WTC11 (cell line): ENCODE measurements at regions not wholly inside any gene's neighbourhood (a gene's known extent, or its start where the extent isn't known, plus 50 kb on each side); places are given as distances from the start of the nearest gene placed in this dataset.
"Not testable (repeated sequence)": the region's sequence is repeated elsewhere in the genome, so short reads cannot be mapped to it uniquely, and the experiment has no call there.

Source experiments
- ATAC-seq: fragments of 200-7000 bp; cut with Tn5 transposase; 2 replicates; pipeline ENCODE4 v1.10.0; 2021; ENCODE audit warnings: mild to moderate bottlenecking, moderate library complexity
- CTCF ChIA-PET: fragments of 300-600 bp; sonication (Branson Sonifier 250); formaldehyde crosslinking; loops from one replicate; lab custom pipeline; 2021; ENCODE audit warnings: antibody characterized with exemption; lab: Charles Lee
- POLR2A ChIA-PET: fragments of 350-600 bp; sonication (Branson Sonifier 250); formaldehyde crosslinking; loops from one replicate; lab custom pipeline; 2021; ENCODE audit warnings: antibody characterized with exemption; lab: Charles Lee
- DNase-seq: peaks from one replicate; pipeline ENCODE4 v3.0.0; 2021; ENCODE audit warnings: low spot score
- H3K27ac Mint-ChIP-seq: 2 replicates; pipeline ENCODE4 v1.8.0; 2021; ENCODE audit warnings: mixed read lengths
- H3K27me3 Mint-ChIP-seq: 2 replicates; pipeline ENCODE4 v1.8.0; 2021; ENCODE audit warnings: low read depth, mild to moderate bottlenecking, moderate library complexity, mixed read lengths
- H3K36me3 Mint-ChIP-seq: 2 replicates; pipeline ENCODE4 v1.8.0; 2021; ENCODE audit warnings: mixed read lengths
- H3K4me1 Mint-ChIP-seq: 2 replicates; pipeline ENCODE4 v1.8.0; 2022; ENCODE audit warnings: mixed read lengths
- H3K4me3 Mint-ChIP-seq: 2 replicates; pipeline ENCODE4 v1.8.0; 2021; ENCODE audit warnings: mild to moderate bottlenecking, moderate library complexity, mixed read lengths
- H3K9me3 Mint-ChIP-seq: 2 replicates; pipeline ENCODE4 v1.8.0; 2021; ENCODE audit warnings: mixed read lengths
- ATF1 ChIP-seq: sonication (generic); formaldehyde crosslinking; IDR thresholded peaks from 2 replicates; pipeline ENCODE4 v1.8.1; 2023; ENCODE audit warnings: mild to moderate bottlenecking, moderate library complexity, missing genetic modification reagents
- ATF2 ChIP-seq: sonication (generic); formaldehyde crosslinking; IDR thresholded peaks from 2 replicates; pipeline ENCODE4 v1.8.1; 2022; ENCODE audit warnings: low read depth, missing genetic modification reagents, borderline replicate concordance
- CREB1 ChIP-seq: sonication (generic); formaldehyde crosslinking; IDR thresholded peaks from 2 replicates; pipeline ENCODE4 v1.8.0; 2023; ENCODE audit warnings: mild to moderate bottlenecking, missing genetic modification reagents
- ELF4 ChIP-seq: sonication (generic); formaldehyde crosslinking; IDR thresholded peaks from 2 replicates; pipeline ENCODE4 v1.8.1; 2022; ENCODE audit warnings: low read depth, mild to moderate bottlenecking, moderate library complexity, missing genetic modification reagents
- ERG ChIP-seq: fragments of 250-450 bp; sonication (Bioruptor Pico); IDR thresholded peaks from 2 replicates; pipeline ENCODE4 v1.8.0; 2021; ENCODE audit warnings: mild to moderate bottlenecking
- FOXJ3 ChIP-seq: sonication (generic); formaldehyde crosslinking; IDR thresholded peaks from 2 replicates; pipeline ENCODE4 v1.9.0; 2021; ENCODE audit warnings: missing genetic modification reagents, mild to moderate bottlenecking, borderline replicate concordance
- GTF2I ChIP-seq: fragments of 250-450 bp; sonication (Bioruptor Pico); conservative IDR thresholded peaks from 2 replicates; pipeline ENCODE4 v1.4.0; 2021; ENCODE audit warnings: mild to moderate bottlenecking
- HMGA2 ChIP-seq: fragments of 250-450 bp; sonication (Bioruptor Pico); IDR thresholded peaks from 2 replicates; pipeline ENCODE4 v1.4.0; 2021; ENCODE audit warnings: mild to moderate bottlenecking, moderate library complexity
- JAZF1 ChIP-seq: fragments of 250-450 bp; sonication (Bioruptor Pico); IDR thresholded peaks from 2 replicates; pipeline ENCODE4 v1.9.0; 2021; ENCODE audit warnings: moderate library complexity, mild to moderate bottlenecking, inconsistent platforms
- MAX ChIP-seq: sonication (generic); formaldehyde crosslinking; IDR thresholded peaks from 2 replicates; pipeline ENCODE4 v1.8.0; 2022; ENCODE audit warnings: mild to moderate bottlenecking, missing genetic modification reagents
- MYBL2 ChIP-seq: sonication (generic); formaldehyde crosslinking; IDR thresholded peaks from 2 replicates; pipeline ENCODE4 v1.8.1; 2023; ENCODE audit warnings: mild to moderate bottlenecking, moderate library complexity, missing genetic modification reagents
- NR1H2 ChIP-seq: sonication (generic); formaldehyde crosslinking; IDR thresholded peaks from 2 replicates; pipeline ENCODE4 v1.9.0; 2021; ENCODE audit warnings: mild to moderate bottlenecking, moderate library complexity, missing genetic modification reagents
- PRDM15 ChIP-seq: sonication (generic); formaldehyde crosslinking; IDR thresholded peaks from 2 replicates; pipeline ENCODE4 v1.8.0; 2022; ENCODE audit warnings: missing genetic modification reagents
- TP53 ChIP-seq: sonication (generic); formaldehyde crosslinking; IDR thresholded peaks from 2 replicates; pipeline ENCODE4 v1.8.1; 2023; ENCODE audit warnings: mild to moderate bottlenecking, missing genetic modification reagents
- ZBTB21 ChIP-seq: sonication (generic); formaldehyde crosslinking; IDR thresholded peaks from 2 replicates; pipeline ENCODE4 v1.8.1; 2023; ENCODE audit warnings: mild to moderate bottlenecking, missing genetic modification reagents, borderline replicate concordance
- ZNF121 ChIP-seq: sonication (generic); formaldehyde crosslinking; IDR thresholded peaks from 2 replicates; pipeline ENCODE4 v1.8.0; 2023; ENCODE audit warnings: missing genetic modification reagents
- ZNF232 ChIP-seq: sonication (generic); formaldehyde crosslinking; IDR thresholded peaks from 2 replicates; pipeline ENCODE4 v1.8.0; 2022; ENCODE audit warnings: mild to moderate bottlenecking, missing genetic modification reagents
- ZNF263 ChIP-seq: sonication (generic); formaldehyde crosslinking; IDR thresholded peaks from 2 replicates; pipeline ENCODE4 v1.8.1; 2022; ENCODE audit warnings: low read depth, mild to moderate bottlenecking, moderate library complexity, missing genetic modification reagents
- ZNF317 ChIP-seq: sonication (generic); formaldehyde crosslinking; IDR thresholded peaks from 2 replicates; pipeline ENCODE4 v1.8.1; 2023; ENCODE audit warnings: low read depth, mild to moderate bottlenecking, moderate library complexity, missing genetic modification reagents, borderline replicate concordance

GRCh38 chr4:102405821-102406401, 60.6 kb upstream of the SLC39A8 start:
- no peaks in the 10 kb centered on the region for H3K27me3 Mint-ChIP-seq
- CTCF ChIA-PET = interaction anchor here (1.3 kb wide), 1 partner anchor 25 kb away, joined by 6 read pairs; no protein-coding TSS in a partner anchor
- POLR2A ChIA-PET = no interaction called here

GRCh38 chr4:102410884-102411283, 65.6 kb upstream of the SLC39A8 start:
- H3K36me3 Mint-ChIP-seq = not testable (repeated sequence)

More at GRCh38 chr4:102405821-102406401, 60.6 kb upstream of the SLC39A8 start:
- Mint-ChIP-seq H3K9me3 (no peaks in the 10 kb centered on the region), H3K27ac (no peak overlapping the region), H3K4me1 (peaks cover under 1% of the 10 kb centered on the region; the same call in 1 of the 2 replicates), H3K36me3 (no peaks in the 10 kb centered on the region), H3K4me3 (no peak overlapping the region)
- ATAC-seq (no peak), DNase-seq (no peak)
- TF ChIP-seq GTF2I (CRISPR knock-in tag) = no peak
- TF ChIP-seq ATF1 (CRISPR knock-in tag) = no peak
- no peak for TF ChIP-seq ZBTB21
- TF ChIP-seq ZNF317 (CRISPR knock-in tag) = no peak
- TF ChIP-seq HMGA2 (CRISPR knock-in tag) = no peak
- no peak for TF ChIP-seq ZNF121 (CRISPR knock-in tag)
- TF ChIP-seq TP53 (CRISPR knock-in tag) = no peak
- no peak for TF ChIP-seq MAX
- no peak for TF ChIP-seq NR1H2 (CRISPR knock-in tag)
- TF ChIP-seq CREB1 (CRISPR knock-in tag) = no peak
- TF ChIP-seq ATF2 (CRISPR knock-in tag) = no peak

GRCh38 chr4:102411408-102411807, 66.1 kb upstream of the SLC39A8 start:
- Mint-ChIP-seq H3K27ac (no peak overlapping the region), H3K36me3 (no peaks in the 10 kb centered on the region), H3K27me3 (no peaks in the 10 kb centered on the region), H3K4me1 (peaks cover 6% of the 10 kb centered on the region), H3K4me3 (no peak overlapping the region), H3K9me3 (no peaks in the 10 kb centered on the region)
- DNase-seq = no peak
- TF ChIP-seq FOXJ3 (CRISPR knock-in tag) (no peak), MYBL2 (CRISPR knock-in tag) (no peak), ERG (CRISPR knock-in tag) (no peak), ATF1 (CRISPR knock-in tag) (no peak), CREB1 (CRISPR knock-in tag) (no peak), ELF4 (CRISPR knock-in tag) (no peak), MAX (no peak)
- CTCF ChIA-PET = interaction anchor here (1.3 kb wide), 1 partner anchor 20 kb away, joined by 12 read pairs; no protein-coding TSS in a partner anchor
- no peak for ATAC-seq
- POLR2A ChIA-PET = no interaction called here

More at GRCh38 chr4:102410884-102411283, 65.6 kb upstream of the SLC39A8 start:
- H3K9me3 Mint-ChIP-seq, H3K4me1 Mint-ChIP-seq, DNase-seq, H3K4me3 Mint-ChIP-seq, POLR2A ChIA-PET, ATAC-seq, H3K27ac Mint-ChIP-seq, H3K27me3 Mint-ChIP-seq: not testable (repeated sequence)
- CTCF ChIA-PET = interaction anchor here (0.5 to 1.3 kb wide), 2 partner anchors 20 to 38 kb away, joined by 4 to 12 read pairs; no protein-coding TSS in a partner anchor

- ATAC-seq = no peak
- H3K4me1 Mint-ChIP-seq = peaks cover 5% of the 10 kb centered on the region
Observed at GRCh38 chr4:102416765-102417164, 71.5 kb upstream of the SLC39A8 start.

More at GRCh38 chr4:102416765-102417164, 71.5 kb upstream of the SLC39A8 start:
- H3K9me3 Mint-ChIP-seq = peaks cover 1% of the 10 kb centered on the region; the same call in 1 of the 2 replicates
- POLR2A ChIA-PET = no interaction called here
- CTCF ChIA-PET = no interaction called here
- TF ChIP-seq JAZF1 = no peak
- no peak for TF ChIP-seq ZNF232 (CRISPR knock-in tag)
- TF ChIP-seq PRDM15 (CRISPR knock-in tag) = no peak
- TF ChIP-seq NR1H2 (CRISPR knock-in tag) = no peak
- TF ChIP-seq ZNF263 (CRISPR knock-in tag) = no peak
- TF ChIP-seq, all 79 proteins: peak for 0
- no peak for DNase-seq
- no peaks in the 10 kb centered on the region for H3K36me3 Mint-ChIP-seq
- H3K4me3 Mint-ChIP-seq = no peak overlapping the region
- H3K27ac Mint-ChIP-seq = no peak overlapping the region
- no peaks in the 10 kb centered on the region for H3K27me3 Mint-ChIP-seq
